HCT116 (cell line): ENCODE measurements at regions not wholly inside any gene's neighbourhood (a gene's known extent, or its start where the extent isn't known, plus 50 kb on each side); places are given as distances from the start of the nearest gene placed in this dataset.

Source experiments
- ATAC-seq: fragments of 200-7000 bp; cut with Tn5 transposase; 2 replicates; pipeline ENCODE4 v1.9.1; 2020; ENCODE audit warnings: mild to moderate bottlenecking, moderate library complexity
- BruUV-seq: library from RNA; stranded (reverse); fragments of 400-500 nt; replicated peaks from 2 replicates; lab custom pipeline; 2021; lab: Mats Ljungman, UMichigan
- CTCF ChIA-PET: fragments of 300-600 bp; sonication (Branson Sonifier 250); formaldehyde crosslinking; loops from one replicate; lab custom pipeline; 2021; ENCODE audit warnings: antibody characterized with exemption; lab: Charles Lee
- POLR2A ChIA-PET: fragments of 300-600, 350-600 bp; sonication (Branson Sonifier 250); formaldehyde crosslinking; loops from one replicate; lab custom pipeline; 2021; ENCODE audit warnings: antibody characterized with exemption; lab: Charles Lee
- RAD21 ChIA-PET, 2 experiments: fragments of 300-600 bp; sonication (Branson Sonifier 250); formaldehyde crosslinking; loops; one replicate each; lab custom pipeline; 2023; ENCODE audit warnings: low total read pairs in 2 of 2; ENCODE audit not compliant: uncharacterized antibody in 2 of 2, unreplicated experiment in 2 of 2, low non-redundant PET in 1 of 2; lab: Charles Lee
- DNase-seq: peaks from one replicate; pipeline ENCODE4 v3.0.0-alpha.2; 2010; ENCODE audit warnings: low read depth, low spot score
- H2AFZ ChIP-seq: fragments of 200-600 bp; shearing (Covaris generic), sonication (generic); 2 replicates; pipeline ENCODE4 v1.6.1; 2017; ENCODE audit warnings: low read depth, mixed run types, mixed read lengths, antibody characterized with exemption, low read length; ENCODE audit not compliant: poor library complexity, severe bottlenecking
- H3K27ac ChIP-seq: 2 replicates; pipeline ENCODE4 v1.5.1; 2012; ENCODE audit warnings: low read depth, low read length
- H3K27me3 ChIP-seq: fragments of 200-600 bp; sonication (generic); 2 replicates; pipeline ENCODE4 v1.6.1; 2016; ENCODE audit warnings: mixed run types, low read length, mixed read lengths; ENCODE audit not compliant: insufficient read depth
- H3K36me3 ChIP-seq, 2 experiments: fragments of 200-500 bp in 1 of 2; fragments of 200-600 bp in 1 of 2; sonication (Bioruptor generic) in 1 of 2; sonication (generic) in 1 of 2; 2 replicates each; pipeline versions ENCODE4 v1.5.1 to v1.6.1; 2014 to 2016; ENCODE audit warnings: low read length in 2 of 2, inconsistent platforms in 1 of 2, mixed read lengths in 1 of 2, mixed run types in 1 of 2; ENCODE audit not compliant: insufficient read depth in 2 of 2, control insufficient read depth in 1 of 2
- H3K4me1 ChIP-seq, 2 experiments: fragments of 200-600 bp in 1 of 2; sonication (generic) in 1 of 2; 2 replicates each; pipeline versions ENCODE4 v1.5.1 to v1.6.1; 2012 to 2017; ENCODE audit warnings: low read length in 2 of 2, inconsistent platforms in 1 of 2, mild to moderate bottlenecking in 1 of 2, mixed read lengths in 1 of 2, mixed run types in 1 of 2, moderate library complexity in 1 of 2; ENCODE audit not compliant: insufficient read depth in 2 of 2, control insufficient read depth in 1 of 2
- H3K4me2 ChIP-seq: fragments of 200-600 bp; sonication (generic); 2 replicates; pipeline ENCODE4 v1.6.1; 2017; ENCODE audit warnings: mixed run types, low read length, mixed read lengths
- H3K4me3 ChIP-seq, 2 experiments: fragments of 200-600 bp in 1 of 2; sonication (generic) in 1 of 2; replicated peaks in 1 of 2; 2 replicates each; pipeline ENCODE4 v1.5.1; 2011 to 2016; ENCODE audit warnings: low read length in 2 of 2, control low read depth in 1 of 2, low read depth in 1 of 2, mild to moderate bottlenecking in 1 of 2, mixed read lengths in 1 of 2, mixed run types in 1 of 2
- H3K79me2 ChIP-seq: fragments of 200-600 bp; sonication (generic); 2 replicates; pipeline ENCODE4 v1.6.1; 2017; ENCODE audit warnings: mild to moderate bottlenecking, mixed run types, low read length, moderate library complexity, mixed read lengths; ENCODE audit not compliant: insufficient read depth
- H3K9ac ChIP-seq: fragments of 200-600 bp; sonication (generic); 2 replicates; pipeline ENCODE4 v1.6.1; 2016; ENCODE audit warnings: low read length, mixed read lengths
- H3K9me2 ChIP-seq: fragments of 200-600 bp; sonication (generic), shearing (Covaris generic); 2 replicates; pipeline ENCODE4 v1.6.1; 2017; ENCODE audit warnings: mixed run types, mild to moderate bottlenecking, moderate library complexity; ENCODE audit not compliant: insufficient read depth
- H3K9me3 ChIP-seq, 2 experiments: fragments of 200-500 bp in 1 of 2; fragments of 200-600 bp in 1 of 2; sonication (Bioruptor generic) in 1 of 2; sonication (generic) in 1 of 2; 2 replicates each; pipeline ENCODE4 v1.6.1; 2014 to 2017; ENCODE audit warnings: low read length in 2 of 2, mixed read lengths in 2 of 2, inconsistent platforms in 1 of 2, low read depth in 1 of 2, mild to moderate bottlenecking in 1 of 2, mixed run types in 1 of 2, moderate library complexity in 1 of 2; ENCODE audit not compliant: control insufficient read depth in 1 of 2, insufficient read depth in 1 of 2
- H4K20me1 ChIP-seq: fragments of 200-600 bp; sonication (generic), shearing (Covaris generic); 2 replicates; pipeline ENCODE4 v1.6.1; 2017; ENCODE audit warnings: mixed run types, mild to moderate bottlenecking, moderate library complexity; ENCODE audit not compliant: insufficient read depth
- CBX3 ChIP-seq: IDR thresholded peaks from 2 replicates; pipeline ENCODE4 v1.6.1; 2012; ENCODE audit warnings: low read depth
- CEBPB ChIP-seq: IDR thresholded peaks from 2 replicates; pipeline ENCODE4 v1.6.1; 2012; ENCODE audit warnings: low read depth
- EGR1 ChIP-seq: IDR thresholded peaks from 2 replicates; pipeline ENCODE4 v1.6.1; 2012; ENCODE audit warnings: low read depth
- ELF1 ChIP-seq: IDR thresholded peaks from 2 replicates; pipeline ENCODE4 v1.6.1; 2012; ENCODE audit warnings: low read depth, borderline replicate concordance
- EZH2 ChIP-seq: fragments of 200-600 bp; sonication (generic); IDR thresholded peaks from 2 replicates; pipeline ENCODE4 v1.6.1; 2017; ENCODE audit warnings: antibody characterized with exemption, mixed run types
- EZH2phosphoT487 ChIP-seq: fragments of 200-600 bp; IDR thresholded peaks from 2 replicates; pipeline ENCODE4 v1.6.1; 2018; ENCODE audit warnings: antibody characterized with exemption, borderline replicate concordance
- JUND ChIP-seq: IDR thresholded peaks from 2 replicates; pipeline ENCODE4 v1.6.1; 2012
- POLR2AphosphoS5 ChIP-seq: IDR thresholded peaks from 2 replicates; pipeline ENCODE4 v1.6.1; 2011; ENCODE audit warnings: mild to moderate bottlenecking, low read depth, low read length, moderate library complexity
- RAD21 ChIP-seq: IDR thresholded peaks from 2 replicates; pipeline ENCODE4 v1.6.1; 2012; ENCODE audit warnings: low read depth, mild to moderate bottlenecking
- SP1 ChIP-seq: IDR thresholded peaks from 2 replicates; pipeline ENCODE4 v1.6.1; 2012; ENCODE audit warnings: low read depth
- SRF ChIP-seq: IDR thresholded peaks from 2 replicates; pipeline ENCODE4 v1.6.1; 2012; ENCODE audit warnings: low read depth
- YY1 ChIP-seq: IDR thresholded peaks from 2 replicates; pipeline ENCODE4 v1.6.1; 2011; ENCODE audit warnings: low read length, low read depth, moderate library complexity, mild to moderate bottlenecking; ENCODE audit not compliant: insufficient replicate concordance; ENCODE audit errors: extremely low read depth
- ZFX ChIP-seq: fragments of 450-650 bp; IDR thresholded peaks from 2 replicates; pipeline ENCODE4 v1.6.1; 2017
- ZNF274 ChIP-seq: fragments of 200-500 bp; sonication (Bioruptor generic); IDR thresholded peaks from 2 replicates; pipeline ENCODE4 v1.6.1; 2014; ENCODE audit warnings: mild to moderate bottlenecking, low read depth, low read length, inconsistent platforms
- intact Hi-C: fragments of 100-400 bp; cut with micrococcal nuclease; formaldehyde crosslinking; loops from 2 replicates; pipeline ENCODE4 v1.10.0; 2022
- TF ChIP-seq, protein P1 (sequence below): IDR thresholded peaks from 2 replicates; pipeline ENCODE4 v1.6.1; 2012
- TF ChIP-seq, protein P2 (sequence below), 3 experiments: fragments of 200-600 bp in 1 of 3; sonication (generic) in 1 of 3; IDR thresholded peaks in 2 of 3; conservative IDR thresholded peaks in 1 of 3; 2 replicates each; pipeline ENCODE4 v1.5.1; 2012 to 2017; ENCODE audit warnings: low read depth in 2 of 3, low read length in 2 of 3, antibody characterized with exemption in 1 of 3, borderline replicate concordance in 1 of 3, control low read depth in 1 of 3, mild to moderate bottlenecking in 1 of 3, mixed read lengths in 1 of 3, mixed run types in 1 of 3, moderate library complexity in 1 of 3; ENCODE audit not compliant: insufficient read depth in 1 of 3
- TF ChIP-seq, protein P3 (sequence below): IDR thresholded peaks from 2 replicates; pipeline ENCODE4 v1.6.1; 2012

DNA sequence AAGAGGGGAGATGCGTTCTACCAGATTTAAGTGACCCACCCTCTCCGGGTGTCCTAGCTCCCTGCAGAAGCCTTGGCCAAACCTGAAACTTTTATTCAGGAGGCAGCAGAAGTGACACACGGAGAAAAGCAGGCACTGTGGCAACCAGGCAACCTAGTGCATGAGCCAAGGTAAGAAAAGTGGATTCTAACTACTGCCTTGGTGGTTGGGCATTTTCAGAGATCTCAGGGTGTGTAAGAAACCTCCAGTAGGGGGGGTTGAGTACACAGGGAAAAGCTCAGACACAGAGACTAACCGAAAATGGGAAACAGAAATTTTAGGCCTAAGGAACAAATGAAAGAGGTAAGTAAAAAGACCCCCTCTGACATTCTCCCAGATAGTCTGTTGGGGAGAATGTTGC is 645.7 kb downstream of the ANKRD7 start:
- Histone ChIP-seq H3K9ac (no peak overlapping the region), H3K36me3 (no peaks in the 10 kb centered on the region), H3K9me2 (no peaks in the 10 kb centered on the region), H3K27me3 (no peaks in the 10 kb centered on the region), H3K9me3 (no peaks in the 10 kb centered on the region), H3K27ac (no peak overlapping the region), H4K20me1 (no peaks in the 10 kb centered on the region), H3K79me2 (no peaks in the 10 kb centered on the region), H2AFZ (no peak overlapping the region), H3K4me2 (no peak overlapping the region), H3K4me1 (peaks cover 0 to 9% of the 10 kb centered on the region in 2 experiments; a peak in 2 of 4 replicates), H3K4me3 (no peak overlapping the region)
- ChIA-PET CTCF (interaction anchor here (1.0 to 1.8 kb wide), 3 partner anchors 10 to 306 kb away, joined by 3 to 5 read pairs (median 5); no protein-coding TSS in a partner anchor), POLR2A (no interaction called here), RAD21 (no interaction called here)
- intact Hi-C loops = loop anchor here (1.0 kb wide), 1 partner anchor 306 kb away; no protein-coding TSS in a partner anchor
- peak; percentile 71 for ATAC-seq
- BruUV-seq = no TSS peak
- TF ChIP-seq, protein P1, sequence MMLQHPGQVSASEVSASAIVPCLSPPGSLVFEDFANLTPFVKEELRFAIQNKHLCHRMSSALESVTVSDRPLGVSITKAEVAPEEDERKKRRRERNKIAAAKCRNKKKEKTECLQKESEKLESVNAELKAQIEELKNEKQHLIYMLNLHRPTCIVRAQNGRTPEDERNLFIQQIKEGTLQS = no peak
- TF ChIP-seq EGR1 = no peak
- TF ChIP-seq, protein P2, sequence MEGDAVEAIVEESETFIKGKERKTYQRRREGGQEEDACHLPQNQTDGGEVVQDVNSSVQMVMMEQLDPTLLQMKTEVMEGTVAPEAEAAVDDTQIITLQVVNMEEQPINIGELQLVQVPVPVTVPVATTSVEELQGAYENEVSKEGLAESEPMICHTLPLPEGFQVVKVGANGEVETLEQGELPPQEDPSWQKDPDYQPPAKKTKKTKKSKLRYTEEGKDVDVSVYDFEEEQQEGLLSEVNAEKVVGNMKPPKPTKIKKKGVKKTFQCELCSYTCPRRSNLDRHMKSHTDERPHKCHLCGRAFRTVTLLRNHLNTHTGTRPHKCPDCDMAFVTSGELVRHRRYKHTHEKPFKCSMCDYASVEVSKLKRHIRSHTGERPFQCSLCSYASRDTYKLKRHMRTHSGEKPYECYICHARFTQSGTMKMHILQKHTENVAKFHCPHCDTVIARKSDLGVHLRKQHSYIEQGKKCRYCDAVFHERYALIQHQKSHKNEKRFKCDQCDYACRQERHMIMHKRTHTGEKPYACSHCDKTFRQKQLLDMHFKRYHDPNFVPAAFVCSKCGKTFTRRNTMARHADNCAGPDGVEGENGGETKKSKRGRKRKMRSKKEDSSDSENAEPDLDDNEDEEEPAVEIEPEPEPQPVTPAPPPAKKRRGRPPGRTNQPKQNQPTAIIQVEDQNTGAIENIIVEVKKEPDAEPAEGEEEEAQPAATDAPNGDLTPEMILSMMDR (IDR thresholded peaks at IDR 0.05 in 2 of 3, conservative IDR thresholded peaks at IDR 0.05 in 1 of 3; ENCODE audit: borderline replicate concordance in 1 of 3, insufficient read depth in 1 of 3, low read depth in 2 of 3, low read length in 2 of 3) = peak in 2 of 3 experiments; percentile 52 to 55; a peak in 4 of 6 replicates
- TF ChIP-seq RAD21 = peak; percentile 50
- DNase-seq = peak; percentile 12

DNA sequence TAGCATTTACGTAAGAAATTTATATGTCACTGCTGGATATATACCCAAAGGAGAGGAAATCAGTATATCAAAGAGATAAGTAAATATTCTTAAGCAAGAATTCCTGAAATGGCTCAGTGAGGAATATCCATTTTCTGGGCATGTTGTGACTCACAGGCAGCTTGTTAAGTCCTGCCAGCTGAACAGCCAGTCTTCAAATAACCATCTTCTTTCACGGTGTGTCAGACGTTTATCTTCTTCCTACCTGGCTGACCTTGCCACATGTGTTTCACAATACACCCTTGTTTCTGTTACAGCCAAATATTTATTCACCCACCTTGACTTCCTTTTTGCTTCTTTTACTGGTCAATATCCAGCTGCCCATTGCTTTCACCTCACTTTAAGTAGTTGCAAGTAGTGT is 648.1 kb downstream of the ANKRD7 start:
- Histone ChIP-seq H3K9me3 (no peaks in the 10 kb centered on the region), H3K27ac (no peak overlapping the region), H3K4me1 (peaks cover 0 to 9% of the 10 kb centered on the region in 2 experiments; a peak in 2 of 4 replicates), H3K36me3 (no peaks in the 10 kb centered on the region), H3K27me3 (no peaks in the 10 kb centered on the region), H3K79me2 (no peaks in the 10 kb centered on the region), H4K20me1 (no peaks in the 10 kb centered on the region), H3K9ac (no peak overlapping the region), H2AFZ (peak overlapping the region; percentile 54), H3K9me2 (no peaks in the 10 kb centered on the region), H3K4me3 (no peak overlapping the region), H3K4me2 (peak overlapping the region; percentile 8; the same call in 1 of the 2 replicates)
- POLR2A ChIA-PET = no interaction called here
- DNase-seq = peak; percentile 24
- RAD21 ChIA-PET = no interaction called here
- no peak for ATAC-seq
- intact Hi-C loops = no loop called here
- no peak for TF ChIP-seq ELF1
- peak; percentile 54; the same call in 1 of the 2 replicates for TF ChIP-seq CEBPB
- 0 out of 2 replicates have a peak, but pooled peaks have one; percentile 17 for TF ChIP-seq JUND
- no peak for TF ChIP-seq SP1
- no peak for TF ChIP-seq EZH2phosphoT487
- TF ChIP-seq ZFX = no peak
- TF ChIP-seq, protein P3, sequence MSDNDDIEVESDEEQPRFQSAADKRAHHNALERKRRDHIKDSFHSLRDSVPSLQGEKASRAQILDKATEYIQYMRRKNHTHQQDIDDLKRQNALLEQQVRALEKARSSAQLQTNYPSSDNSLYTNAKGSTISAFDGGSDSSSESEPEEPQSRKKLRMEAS = no peak
- no peak for TF ChIP-seq SRF
- no peak for TF ChIP-seq POLR2AphosphoS5
- TF ChIP-seq CBX3 = no peak
- TF ChIP-seq ZNF274 = no peak
- no peak for TF ChIP-seq YY1
- TF ChIP-seq EZH2 = no peak
- CTCF ChIA-PET = no interaction called here
- BruUV-seq = no TSS peak
